HEK293 (cell line): ENCODE measurements at regions not wholly inside any gene's neighbourhood (a gene's known extent, or its start where the extent isn't known, plus 50 kb on each side); places are given as distances from the start of the nearest gene placed in this dataset.

Experiments
- CTCF ChIA-PET: fragments of 350-600 bp; formaldehyde crosslinking; extraction: SDS; loops from one replicate; lab custom pipeline; 2021; ENCODE audit warnings: antibody characterized with exemption; lab: Yijun Ruan, JAX
- POLR2A ChIA-PET: fragments of 300-600 bp; formaldehyde crosslinking; extraction: SDS; loops from one replicate; lab custom pipeline; 2020; ENCODE audit warnings: antibody characterized with exemption, inconsistent platforms; lab: Yijun Ruan, JAX
- H3K27ac ChIP-seq: fragments of 200-500 bp; sonication (Bioruptor generic); 2 replicates; pipeline ENCODE4 v1.5.1; 2014; ENCODE audit warnings: low read depth, low read length, control low read depth, inconsistent platforms; ENCODE audit errors: extremely low read depth
- H3K36me3 ChIP-seq, 2 experiments: fragments of 200-500 bp in 1 of 2; sonication (Bioruptor generic) in 1 of 2; 1 replicate in 1 of 2; 2 replicates in 1 of 2; pipeline ENCODE4 v1.5.1; 2014 to 2017; ENCODE audit warnings: inconsistent platforms in 2 of 2, low read length in 2 of 2; ENCODE audit not compliant: control insufficient read depth in 2 of 2, insufficient read depth in 1 of 2
- H3K4me1 ChIP-seq: fragments of 200-500 bp; sonication (Bioruptor generic); 2 replicates; pipeline ENCODE4 v1.5.1; 2014; ENCODE audit warnings: mild to moderate bottlenecking, low read length, inconsistent platforms; ENCODE audit not compliant: control insufficient read depth, insufficient read depth
- H3K4me3 ChIP-seq: 2 replicates; pipeline ENCODE4 v1.5.1; 2011; ENCODE audit warnings: low read depth, mild to moderate bottlenecking, control low read depth, low read length, moderate library complexity
- H3K9me3 ChIP-seq: fragments of 200-500 bp; sonication (Bioruptor generic); 2 replicates; pipeline ENCODE4 v1.5.1; 2014; ENCODE audit warnings: low read depth, low read length, inconsistent platforms; ENCODE audit not compliant: control insufficient read depth, insufficient read depth
- CTCF ChIP-seq: fragments of 450-650 bp; formaldehyde crosslinking; IDR thresholded peaks from 2 replicates; pipeline ENCODE4 v1.5.1; 2016; ENCODE audit warnings: missing biosample characterization, missing genetic modification characterization
- GLI4 ChIP-seq: fragments of 450-650 bp; formaldehyde crosslinking; IDR thresholded peaks from 2 replicates; pipeline ENCODE4 v1.5.1; 2016; ENCODE audit warnings: missing biosample characterization, missing genetic modification characterization
- MZF1 ChIP-seq: fragments of 450-650 bp; formaldehyde crosslinking; IDR thresholded peaks from 2 replicates; pipeline ENCODE4 v1.5.1; 2017; ENCODE audit warnings: missing biosample characterization, missing genetic modification characterization, borderline replicate concordance
- PRDM1 ChIP-seq: fragments of 450-650 bp; formaldehyde crosslinking; IDR thresholded peaks from 2 replicates; pipeline ENCODE4; 2016; ENCODE audit warnings: missing biosample characterization, missing genetic modification characterization
- PRDM4 ChIP-seq: fragments of 450-650 bp; formaldehyde crosslinking; IDR thresholded peaks from 2 replicates; pipeline ENCODE4 v1.5.1; 2017; ENCODE audit warnings: missing biosample characterization, missing genetic modification characterization
- SALL2 ChIP-seq: fragments of 450-650 bp; formaldehyde crosslinking; IDR thresholded peaks from 2 replicates; pipeline ENCODE4 v1.5.0; 2017; ENCODE audit warnings: missing biosample characterization, mild to moderate bottlenecking, missing genetic modification characterization, borderline replicate concordance
- SP7 ChIP-seq: fragments of 450-650 bp; formaldehyde crosslinking; IDR thresholded peaks from 2 replicates; pipeline ENCODE4 v1.5.1; 2016; ENCODE audit warnings: missing biosample characterization, missing genetic modification characterization
- ZBTB6 ChIP-seq: fragments of 450-650 bp; formaldehyde crosslinking; IDR thresholded peaks from 2 replicates; pipeline ENCODE4 v1.5.1; 2017; ENCODE audit warnings: missing biosample characterization, missing genetic modification characterization
- ZBTB8A ChIP-seq: fragments of 450-650 bp; formaldehyde crosslinking; IDR thresholded peaks from 2 replicates; pipeline ENCODE4 v1.5.1; 2016; ENCODE audit warnings: missing biosample characterization, missing genetic modification characterization
- ZFP3 ChIP-seq: fragments of 450-650 bp; formaldehyde crosslinking; IDR thresholded peaks from 2 replicates; pipeline ENCODE4 v1.5.1; 2016; ENCODE audit warnings: low read depth, missing biosample characterization, missing genetic modification characterization
- ZFP37 ChIP-seq: fragments of 450-650 bp; formaldehyde crosslinking; IDR thresholded peaks from 2 replicates; pipeline ENCODE4 v1.5.1; 2016; ENCODE audit warnings: missing biosample characterization, missing genetic modification characterization
- ZNF121 ChIP-seq: fragments of 450-650 bp; formaldehyde crosslinking; IDR thresholded peaks from 2 replicates; pipeline ENCODE4 v1.5.1; 2016; ENCODE audit warnings: missing biosample characterization, missing genetic modification characterization
- ZNF157 ChIP-seq: fragments of 450-650 bp; formaldehyde crosslinking; IDR thresholded peaks from 2 replicates; pipeline ENCODE4 v1.5.1; 2016; ENCODE audit warnings: missing biosample characterization, missing genetic modification characterization
- ZNF175 ChIP-seq: fragments of 450-650 bp; formaldehyde crosslinking; IDR thresholded peaks from 2 replicates; pipeline ENCODE4 v1.5.1; 2016; ENCODE audit warnings: missing biosample characterization, missing genetic modification characterization
- ZNF184 ChIP-seq: fragments of 450-650 bp; IDR thresholded peaks from 2 replicates; pipeline ENCODE4 v1.5.1; 2018; ENCODE audit warnings: missing biosample characterization, mild to moderate bottlenecking, missing genetic modification characterization
- ZNF239 ChIP-seq: fragments of 450-650 bp; formaldehyde crosslinking; IDR thresholded peaks from 2 replicates; pipeline ENCODE4 v1.5.1; 2016; ENCODE audit warnings: missing biosample characterization, missing genetic modification characterization
- ZNF324 ChIP-seq: fragments of 450-650 bp; formaldehyde crosslinking; IDR thresholded peaks from 2 replicates; pipeline ENCODE4 v1.5.1; 2016; ENCODE audit warnings: missing biosample characterization, missing genetic modification characterization
- ZNF350 ChIP-seq: fragments of 450-650 bp; formaldehyde crosslinking; IDR thresholded peaks from 2 replicates; pipeline ENCODE4 v1.5.0; 2017; ENCODE audit warnings: missing biosample characterization, mild to moderate bottlenecking, missing genetic modification characterization
- ZNF473 ChIP-seq: fragments of 450-650 bp; formaldehyde crosslinking; IDR thresholded peaks from 2 replicates; pipeline ENCODE4 v1.5.1; 2017; ENCODE audit warnings: missing biosample characterization, missing genetic modification characterization
- ZNF510 ChIP-seq: fragments of 450-650 bp; formaldehyde crosslinking; IDR thresholded peaks from 2 replicates; pipeline ENCODE4 v1.5.1; 2018; ENCODE audit warnings: mild to moderate bottlenecking, missing genetic modification characterization, missing biosample characterization; ENCODE audit not compliant: insufficient replicate concordance
- ZNF555 ChIP-seq: fragments of 450-650 bp; formaldehyde crosslinking; conservative IDR thresholded peaks from 2 replicates; pipeline ENCODE4 v1.5.1; 2017; ENCODE audit warnings: missing biosample characterization, mild to moderate bottlenecking, missing genetic modification characterization, inconsistent platforms
- ZNF560 ChIP-seq: fragments of 450-650 bp; formaldehyde crosslinking; IDR thresholded peaks from 2 replicates; pipeline ENCODE4 v1.5.1; 2017; ENCODE audit warnings: missing biosample characterization, missing genetic modification characterization, borderline replicate concordance
- ZNF600 ChIP-seq: fragments of 450-650 bp; formaldehyde crosslinking; IDR thresholded peaks from 2 replicates; pipeline ENCODE4 v1.5.1; 2016; ENCODE audit warnings: missing biosample characterization, missing genetic modification characterization
- TF ChIP-seq, protein P1 (sequence below): sonication (generic); formaldehyde crosslinking; IDR thresholded peaks from 2 replicates; pipeline ENCODE4 v1.8.1; 2022; ENCODE audit warnings: mild to moderate bottlenecking, moderate library complexity, missing genetic modification reagents
- TF ChIP-seq, protein P2 (sequence below): fragments of 450-650 bp; formaldehyde crosslinking; IDR thresholded peaks from 2 replicates; pipeline ENCODE4 v1.5.1; 2016; ENCODE audit warnings: missing biosample characterization, missing genetic modification characterization, borderline replicate concordance
- TF ChIP-seq, protein P3 (sequence below): fragments of 450-650 bp; formaldehyde crosslinking; IDR thresholded peaks from 2 replicates; pipeline ENCODE4 v1.5.1; 2016; ENCODE audit warnings: missing biosample characterization, missing genetic modification characterization

GRCh38 chr5:171534043-171534895 lies 114.8 kb downstream of the FGF18 start:
- Histone ChIP-seq H3K4me1 (no peaks in the 10 kb centered on the region), H3K9me3 (no peaks in the 10 kb centered on the region), H3K36me3 (no peaks in the 10 kb centered on the region), H3K4me3 (no peak overlapping the region), H3K27ac (no peak overlapping the region)
- CTCF ChIA-PET = interaction anchor here (0.6 to 0.7 kb wide), 2 partner anchors 105 to 1682 kb away, joined by 3 to 4 read pairs; no protein-coding TSS in a partner anchor
- POLR2A ChIA-PET = no interaction called here
- TF ChIP-seq, protein P1, sequence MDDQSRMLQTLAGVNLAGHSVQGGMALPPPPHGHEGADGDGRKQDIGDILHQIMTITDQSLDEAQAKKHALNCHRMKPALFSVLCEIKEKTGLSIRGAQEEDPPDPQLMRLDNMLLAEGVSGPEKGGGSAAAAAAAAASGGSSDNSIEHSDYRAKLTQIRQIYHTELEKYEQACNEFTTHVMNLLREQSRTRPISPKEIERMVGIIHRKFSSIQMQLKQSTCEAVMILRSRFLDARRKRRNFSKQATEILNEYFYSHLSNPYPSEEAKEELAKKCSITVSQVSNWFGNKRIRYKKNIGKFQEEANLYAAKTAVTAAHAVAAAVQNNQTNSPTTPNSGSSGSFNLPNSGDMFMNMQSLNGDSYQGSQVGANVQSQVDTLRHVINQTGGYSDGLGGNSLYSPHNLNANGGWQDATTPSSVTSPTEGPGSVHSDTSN (CRISPR knock-in tag) = no peak
- TF ChIP-seq ZBTB8A (tag by site-specific recombination) (no peak), GLI4 (tag by site-specific recombination) (no peak), SALL2 (tag by site-specific recombination) (no peak), ZNF239 (tag by site-specific recombination) (no peak), ZNF175 (tag by site-specific recombination) (no peak), ZNF473 (tag by site-specific recombination) (no peak), ZNF600 (tag by site-specific recombination) (no peak), ZNF510 (tag by site-specific recombination) (no peak), ZNF157 (no peak), MZF1 (no peak), ZNF560 (no peak), CTCF (tag by site-specific recombination) (no peak), ZNF555 (tag by site-specific recombination) (no peak), ZNF324 (tag by site-specific recombination) (no peak), ZNF350 (tag by site-specific recombination) (no peak)
- TF ChIP-seq, protein P2, sequence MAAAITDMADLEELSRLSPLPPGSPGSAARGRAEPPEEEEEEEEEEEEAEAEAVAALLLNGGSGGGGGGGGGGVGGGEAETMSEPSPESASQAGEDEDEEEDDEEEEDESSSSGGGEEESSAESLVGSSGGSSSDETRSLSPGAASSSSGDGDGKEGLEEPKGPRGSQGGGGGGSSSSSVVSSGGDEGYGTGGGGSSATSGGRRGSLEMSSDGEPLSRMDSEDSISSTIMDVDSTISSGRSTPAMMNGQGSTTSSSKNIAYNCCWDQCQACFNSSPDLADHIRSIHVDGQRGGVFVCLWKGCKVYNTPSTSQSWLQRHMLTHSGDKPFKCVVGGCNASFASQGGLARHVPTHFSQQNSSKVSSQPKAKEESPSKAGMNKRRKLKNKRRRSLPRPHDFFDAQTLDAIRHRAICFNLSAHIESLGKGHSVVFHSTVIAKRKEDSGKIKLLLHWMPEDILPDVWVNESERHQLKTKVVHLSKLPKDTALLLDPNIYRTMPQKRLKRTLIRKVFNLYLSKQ (tag by site-specific recombination) = no peak

DNA sequence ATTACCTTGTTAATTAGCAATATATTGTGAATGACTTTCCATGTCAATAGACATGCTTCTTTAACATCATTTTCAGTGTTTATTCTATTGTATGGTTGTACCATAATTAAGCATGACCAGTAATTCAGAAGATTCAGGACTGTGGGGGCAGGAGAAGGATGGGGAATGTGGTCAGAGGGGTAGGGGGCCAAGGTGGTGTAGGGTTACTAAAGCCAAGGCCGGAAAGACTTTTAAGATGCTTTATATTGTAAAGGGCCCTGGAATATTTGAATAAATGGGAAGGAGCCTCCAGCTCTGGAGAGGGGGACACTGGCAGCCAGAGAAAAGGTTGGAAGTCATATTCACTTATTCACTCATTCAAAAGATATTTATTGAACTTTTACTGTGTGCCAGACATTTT lies 115.7 kb downstream of the FGF18 start:
- no peaks in the 10 kb centered on the region for H3K4me1 ChIP-seq
- H3K36me3 ChIP-seq = no peaks in the 10 kb centered on the region
- no peaks in the 10 kb centered on the region for H3K9me3 ChIP-seq
- no peak overlapping the region for H3K4me3 ChIP-seq
- no peak overlapping the region for H3K27ac ChIP-seq
- CTCF ChIA-PET = no interaction called here
- POLR2A ChIA-PET = interaction anchor here (0.5 kb wide), 1 partner anchor 148 kb away, joined by 4 read pairs; no protein-coding TSS in a partner anchor
- TF ChIP-seq GLI4 (tag by site-specific recombination) (no peak), PRDM1 (no peak), ZFP37 (tag by site-specific recombination) (no peak), SP7 (tag by site-specific recombination) (no peak), ZNF121 (no peak), PRDM4 (no peak), ZNF184 (tag by site-specific recombination) (no peak), ZBTB8A (tag by site-specific recombination) (no peak), ZBTB6 (tag by site-specific recombination) (no peak), ZFP3 (tag by site-specific recombination) (no peak)
- TF ChIP-seq, protein P3, sequence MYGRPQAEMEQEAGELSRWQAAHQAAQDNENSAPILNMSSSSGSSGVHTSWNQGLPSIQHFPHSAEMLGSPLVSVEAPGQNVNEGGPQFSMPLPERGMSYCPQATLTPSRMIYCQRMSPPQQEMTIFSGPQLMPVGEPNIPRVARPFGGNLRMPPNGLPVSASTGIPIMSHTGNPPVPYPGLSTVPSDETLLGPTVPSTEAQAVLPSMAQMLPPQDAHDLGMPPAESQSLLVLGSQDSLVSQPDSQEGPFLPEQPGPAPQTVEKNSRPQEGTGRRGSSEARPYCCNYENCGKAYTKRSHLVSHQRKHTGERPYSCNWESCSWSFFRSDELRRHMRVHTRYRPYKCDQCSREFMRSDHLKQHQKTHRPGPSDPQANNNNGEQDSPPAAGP (tag by site-specific recombination) = no peak
